HCT116 (cell line): ENCODE measurements at regions not wholly inside any gene's neighbourhood (a gene's known extent, or its start where the extent isn't known, plus 50 kb on each side); places are given as distances from the start of the nearest gene placed in this dataset.

Experiments used
- ATAC-seq: fragments of 200-7000 bp; cut with Tn5 transposase; 2 replicates; pipeline ENCODE4 v1.9.1; 2020; ENCODE audit warnings: mild to moderate bottlenecking, moderate library complexity
- BruUV-seq: library from RNA; stranded (reverse); fragments of 400-500 nt; replicated peaks from 2 replicates; lab custom pipeline; 2021; lab: Mats Ljungman, UMichigan
- CTCF ChIA-PET: fragments of 300-600 bp; sonication (Branson Sonifier 250); formaldehyde crosslinking; loops from one replicate; lab custom pipeline; 2021; ENCODE audit warnings: antibody characterized with exemption; lab: Charles Lee
- POLR2A ChIA-PET: fragments of 300-600, 350-600 bp; sonication (Branson Sonifier 250); formaldehyde crosslinking; loops from one replicate; lab custom pipeline; 2021; ENCODE audit warnings: antibody characterized with exemption; lab: Charles Lee
- RAD21 ChIA-PET, 2 experiments: fragments of 300-600 bp; sonication (Branson Sonifier 250); formaldehyde crosslinking; loops; one replicate each; lab custom pipeline; 2023; ENCODE audit warnings: low total read pairs in 2 of 2; ENCODE audit not compliant: uncharacterized antibody in 2 of 2, unreplicated experiment in 2 of 2, low non-redundant PET in 1 of 2; lab: Charles Lee
- DNase-seq: peaks from one replicate; pipeline ENCODE4 v3.0.0-alpha.2; 2010; ENCODE audit warnings: low read depth, low spot score
- H2AFZ ChIP-seq: fragments of 200-600 bp; shearing (Covaris generic), sonication (generic); 2 replicates; pipeline ENCODE4 v1.6.1; 2017; ENCODE audit warnings: low read depth, mixed run types, mixed read lengths, antibody characterized with exemption, low read length; ENCODE audit not compliant: poor library complexity, severe bottlenecking
- H3K27ac ChIP-seq: 2 replicates; pipeline ENCODE4 v1.5.1; 2012; ENCODE audit warnings: low read depth, low read length
- H3K27me3 ChIP-seq: fragments of 200-600 bp; sonication (generic); 2 replicates; pipeline ENCODE4 v1.6.1; 2016; ENCODE audit warnings: mixed run types, low read length, mixed read lengths; ENCODE audit not compliant: insufficient read depth
- H3K36me3 ChIP-seq, 2 experiments: fragments of 200-500 bp in 1 of 2; fragments of 200-600 bp in 1 of 2; sonication (Bioruptor generic) in 1 of 2; sonication (generic) in 1 of 2; 2 replicates each; pipeline versions ENCODE4 v1.5.1 to v1.6.1; 2014 to 2016; ENCODE audit warnings: low read length in 2 of 2, inconsistent platforms in 1 of 2, mixed read lengths in 1 of 2, mixed run types in 1 of 2; ENCODE audit not compliant: insufficient read depth in 2 of 2, control insufficient read depth in 1 of 2
- H3K4me1 ChIP-seq, 2 experiments: fragments of 200-600 bp in 1 of 2; sonication (generic) in 1 of 2; 2 replicates each; pipeline versions ENCODE4 v1.5.1 to v1.6.1; 2012 to 2017; ENCODE audit warnings: low read length in 2 of 2, inconsistent platforms in 1 of 2, mild to moderate bottlenecking in 1 of 2, mixed read lengths in 1 of 2, mixed run types in 1 of 2, moderate library complexity in 1 of 2; ENCODE audit not compliant: insufficient read depth in 2 of 2, control insufficient read depth in 1 of 2
- H3K4me2 ChIP-seq: fragments of 200-600 bp; sonication (generic); 2 replicates; pipeline ENCODE4 v1.6.1; 2017; ENCODE audit warnings: mixed run types, low read length, mixed read lengths
- H3K4me3 ChIP-seq, 2 experiments: fragments of 200-600 bp in 1 of 2; sonication (generic) in 1 of 2; replicated peaks in 1 of 2; 2 replicates each; pipeline ENCODE4 v1.5.1; 2011 to 2016; ENCODE audit warnings: low read length in 2 of 2, control low read depth in 1 of 2, low read depth in 1 of 2, mild to moderate bottlenecking in 1 of 2, mixed read lengths in 1 of 2, mixed run types in 1 of 2
- H3K79me2 ChIP-seq: fragments of 200-600 bp; sonication (generic); 2 replicates; pipeline ENCODE4 v1.6.1; 2017; ENCODE audit warnings: mild to moderate bottlenecking, mixed run types, low read length, moderate library complexity, mixed read lengths; ENCODE audit not compliant: insufficient read depth
- H3K9ac ChIP-seq: fragments of 200-600 bp; sonication (generic); 2 replicates; pipeline ENCODE4 v1.6.1; 2016; ENCODE audit warnings: low read length, mixed read lengths
- H3K9me2 ChIP-seq: fragments of 200-600 bp; sonication (generic), shearing (Covaris generic); 2 replicates; pipeline ENCODE4 v1.6.1; 2017; ENCODE audit warnings: mixed run types, mild to moderate bottlenecking, moderate library complexity; ENCODE audit not compliant: insufficient read depth
- H3K9me3 ChIP-seq, 2 experiments: fragments of 200-500 bp in 1 of 2; fragments of 200-600 bp in 1 of 2; sonication (Bioruptor generic) in 1 of 2; sonication (generic) in 1 of 2; 2 replicates each; pipeline ENCODE4 v1.6.1; 2014 to 2017; ENCODE audit warnings: low read length in 2 of 2, mixed read lengths in 2 of 2, inconsistent platforms in 1 of 2, low read depth in 1 of 2, mild to moderate bottlenecking in 1 of 2, mixed run types in 1 of 2, moderate library complexity in 1 of 2; ENCODE audit not compliant: control insufficient read depth in 1 of 2, insufficient read depth in 1 of 2
- H4K20me1 ChIP-seq: fragments of 200-600 bp; sonication (generic), shearing (Covaris generic); 2 replicates; pipeline ENCODE4 v1.6.1; 2017; ENCODE audit warnings: mixed run types, mild to moderate bottlenecking, moderate library complexity; ENCODE audit not compliant: insufficient read depth
- CBX3 ChIP-seq: IDR thresholded peaks from 2 replicates; pipeline ENCODE4 v1.6.1; 2012; ENCODE audit warnings: low read depth
- EZH2phosphoT487 ChIP-seq: fragments of 200-600 bp; IDR thresholded peaks from 2 replicates; pipeline ENCODE4 v1.6.1; 2018; ENCODE audit warnings: antibody characterized with exemption, borderline replicate concordance
- FOSL1 ChIP-seq: IDR thresholded peaks from 2 replicates; pipeline ENCODE4 v1.6.1; 2012; ENCODE audit warnings: low read depth
- MAX ChIP-seq: IDR thresholded peaks from 2 replicates; pipeline ENCODE4 v1.6.1; 2012
- SIN3A ChIP-seq: IDR thresholded peaks from 2 replicates; pipeline ENCODE4 v1.6.1; 2012; ENCODE audit warnings: low read depth
- SP1 ChIP-seq: IDR thresholded peaks from 2 replicates; pipeline ENCODE4 v1.6.1; 2012; ENCODE audit warnings: low read depth
- TCF7L2 ChIP-seq: IDR thresholded peaks from 2 replicates; pipeline ENCODE4 v1.7.0; 2011; ENCODE audit warnings: borderline replicate concordance, inconsistent platforms; ENCODE audit not compliant: insufficient read depth, insufficient read length; ENCODE audit errors: extremely low read depth
- ZBTB33 ChIP-seq: IDR thresholded peaks from 2 replicates; pipeline ENCODE4 v1.6.1; 2011; ENCODE audit warnings: mild to moderate bottlenecking, low read length, moderate library complexity; ENCODE audit not compliant: insufficient replicate concordance; ENCODE audit errors: extremely low read depth
- ZFX ChIP-seq: fragments of 450-650 bp; IDR thresholded peaks from 2 replicates; pipeline ENCODE4 v1.6.1; 2017
- intact Hi-C: fragments of 100-400 bp; cut with micrococcal nuclease; formaldehyde crosslinking; loops from 2 replicates; pipeline ENCODE4 v1.10.0; 2022
- TF ChIP-seq, protein P1 (sequence below): IDR thresholded peaks from 2 replicates; pipeline ENCODE4 v1.6.1; 2012; ENCODE audit warnings: low read depth
- TF ChIP-seq, protein P2 (sequence below): IDR thresholded peaks from 2 replicates; pipeline ENCODE4 v1.6.1; 2012

DNA sequence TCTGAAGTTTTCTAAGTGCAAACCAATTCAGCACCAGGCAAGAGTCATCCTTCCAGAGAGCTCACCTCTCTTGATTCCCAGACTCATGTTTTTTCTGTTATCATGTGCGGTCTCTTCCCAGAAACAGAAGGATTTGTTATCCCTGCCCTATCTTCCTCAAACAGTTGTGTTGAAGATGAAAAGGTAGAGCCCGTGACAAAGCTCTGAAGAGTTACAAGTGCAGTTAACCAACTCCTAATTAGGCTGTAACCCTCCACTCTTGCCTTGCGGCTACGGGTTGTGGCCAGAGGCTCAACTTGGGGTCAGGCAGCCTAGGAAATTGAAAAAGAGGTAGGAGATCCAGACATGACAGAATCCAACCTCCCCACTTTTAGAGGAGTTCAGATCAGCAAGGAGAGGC, 76.2 kb upstream of the CADM1 start:
- TF ChIP-seq EZH2phosphoT487 (no peak), TCF7L2 (no peak), SP1 (no peak), MAX (no peak), CBX3 (no peak), SIN3A (no peak), FOSL1 (no peak), ZFX (no peak), ZBTB33 (no peak)
- TF ChIP-seq, protein P1, sequence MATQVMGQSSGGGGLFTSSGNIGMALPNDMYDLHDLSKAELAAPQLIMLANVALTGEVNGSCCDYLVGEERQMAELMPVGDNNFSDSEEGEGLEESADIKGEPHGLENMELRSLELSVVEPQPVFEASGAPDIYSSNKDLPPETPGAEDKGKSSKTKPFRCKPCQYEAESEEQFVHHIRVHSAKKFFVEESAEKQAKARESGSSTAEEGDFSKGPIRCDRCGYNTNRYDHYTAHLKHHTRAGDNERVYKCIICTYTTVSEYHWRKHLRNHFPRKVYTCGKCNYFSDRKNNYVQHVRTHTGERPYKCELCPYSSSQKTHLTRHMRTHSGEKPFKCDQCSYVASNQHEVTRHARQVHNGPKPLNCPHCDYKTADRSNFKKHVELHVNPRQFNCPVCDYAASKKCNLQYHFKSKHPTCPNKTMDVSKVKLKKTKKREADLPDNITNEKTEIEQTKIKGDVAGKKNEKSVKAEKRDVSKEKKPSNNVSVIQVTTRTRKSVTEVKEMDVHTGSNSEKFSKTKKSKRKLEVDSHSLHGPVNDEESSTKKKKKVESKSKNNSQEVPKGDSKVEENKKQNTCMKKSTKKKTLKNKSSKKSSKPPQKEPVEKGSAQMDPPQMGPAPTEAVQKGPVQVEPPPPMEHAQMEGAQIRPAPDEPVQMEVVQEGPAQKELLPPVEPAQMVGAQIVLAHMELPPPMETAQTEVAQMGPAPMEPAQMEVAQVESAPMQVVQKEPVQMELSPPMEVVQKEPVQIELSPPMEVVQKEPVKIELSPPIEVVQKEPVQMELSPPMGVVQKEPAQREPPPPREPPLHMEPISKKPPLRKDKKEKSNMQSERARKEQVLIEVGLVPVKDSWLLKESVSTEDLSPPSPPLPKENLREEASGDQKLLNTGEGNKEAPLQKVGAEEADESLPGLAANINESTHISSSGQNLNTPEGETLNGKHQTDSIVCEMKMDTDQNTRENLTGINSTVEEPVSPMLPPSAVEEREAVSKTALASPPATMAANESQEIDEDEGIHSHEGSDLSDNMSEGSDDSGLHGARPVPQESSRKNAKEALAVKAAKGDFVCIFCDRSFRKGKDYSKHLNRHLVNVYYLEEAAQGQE = no peak
- TF ChIP-seq, protein P2, sequence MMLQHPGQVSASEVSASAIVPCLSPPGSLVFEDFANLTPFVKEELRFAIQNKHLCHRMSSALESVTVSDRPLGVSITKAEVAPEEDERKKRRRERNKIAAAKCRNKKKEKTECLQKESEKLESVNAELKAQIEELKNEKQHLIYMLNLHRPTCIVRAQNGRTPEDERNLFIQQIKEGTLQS = no peak
- ChIA-PET CTCF (no interaction called here), POLR2A (no interaction called here), RAD21 (no interaction called here)
- no peak overlapping the region for H3K27ac ChIP-seq
- no peak for ATAC-seq
- H3K27me3 ChIP-seq = no peaks in the 10 kb centered on the region
- no peak overlapping the region for H2AFZ ChIP-seq
- no peaks in the 10 kb centered on the region for H3K36me3 ChIP-seq
- DNase-seq = no peak
- intact Hi-C loops = no loop called here
- BruUV-seq = no TSS peak
- H3K79me2 ChIP-seq = no peaks in the 10 kb centered on the region
- no peaks in the 10 kb centered on the region for H3K4me1 ChIP-seq
- H3K9ac ChIP-seq = no peak overlapping the region
- no peak overlapping the region for H3K4me3 ChIP-seq
- H3K4me2 ChIP-seq = no peak overlapping the region
- H4K20me1 ChIP-seq = no peaks in the 10 kb centered on the region
- no peaks in the 10 kb centered on the region for H3K9me2 ChIP-seq
- no peaks in the 10 kb centered on the region; a peak in 2 of 4 replicates for H3K9me3 ChIP-seq
